SH-SY5Y (cell line): ENCODE measurements at regions not wholly inside any gene's neighbourhood (a gene's known extent, or its start where the extent isn't known, plus 50 kb on each side); places are given as distances from the start of the nearest gene placed in this dataset.

Experiments
- GATA2 ChIP-seq: IDR thresholded peaks from 2 replicates; pipeline ENCODE4 v1.6.1; 2011; ENCODE audit warnings: mild to moderate bottlenecking, low read depth, low read length
- GATA3 ChIP-seq: IDR thresholded peaks from 2 replicates; pipeline ENCODE4 v1.6.1; 2011; ENCODE audit warnings: low read depth, mild to moderate bottlenecking, low read length, moderate library complexity

DNA sequence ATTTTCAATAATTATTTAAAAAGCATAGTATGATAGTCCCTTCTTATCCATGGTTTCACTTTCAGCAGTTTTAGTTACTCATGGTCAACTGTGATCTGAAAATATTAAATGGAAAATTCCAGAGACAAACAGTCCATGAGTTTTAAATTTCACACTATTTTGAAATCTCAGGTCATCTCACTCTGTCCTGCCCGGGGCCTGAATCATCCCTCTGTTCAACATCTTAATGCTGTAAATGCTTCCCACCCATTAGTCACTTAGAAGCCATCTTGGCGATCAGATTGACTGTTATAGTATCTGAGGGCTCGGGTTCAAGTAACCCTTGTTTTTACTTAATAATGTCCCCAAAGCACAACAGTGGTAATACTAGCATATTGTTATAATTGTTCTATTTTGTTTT lies 1509.3 kb downstream of the FAM181B start:
- TF ChIP-seq GATA2 = no peak
- TF ChIP-seq GATA3 = no peak

DNA sequence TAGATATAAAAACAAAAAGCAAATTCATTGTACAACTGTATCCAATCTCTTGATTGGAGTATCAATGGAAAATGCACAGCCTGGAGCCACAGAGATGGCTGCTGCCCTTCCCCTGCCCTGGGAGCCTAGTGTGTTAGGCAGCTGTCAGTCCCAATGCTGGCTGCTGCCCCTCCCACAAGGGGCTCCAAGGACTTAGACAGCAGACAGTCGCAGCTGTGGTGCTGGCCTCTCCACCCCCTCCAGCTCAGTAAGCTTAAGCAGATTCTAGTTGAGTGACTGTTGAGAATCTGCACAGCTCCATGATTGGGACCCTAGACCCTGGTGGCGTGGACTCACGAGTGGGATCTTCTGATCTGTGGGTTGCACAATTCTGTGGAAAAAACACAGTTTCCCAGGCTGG lies 1511.2 kb downstream of the FAM181B start:
- TF ChIP-seq GATA3 (no peak), GATA2 (no peak)

DNA sequence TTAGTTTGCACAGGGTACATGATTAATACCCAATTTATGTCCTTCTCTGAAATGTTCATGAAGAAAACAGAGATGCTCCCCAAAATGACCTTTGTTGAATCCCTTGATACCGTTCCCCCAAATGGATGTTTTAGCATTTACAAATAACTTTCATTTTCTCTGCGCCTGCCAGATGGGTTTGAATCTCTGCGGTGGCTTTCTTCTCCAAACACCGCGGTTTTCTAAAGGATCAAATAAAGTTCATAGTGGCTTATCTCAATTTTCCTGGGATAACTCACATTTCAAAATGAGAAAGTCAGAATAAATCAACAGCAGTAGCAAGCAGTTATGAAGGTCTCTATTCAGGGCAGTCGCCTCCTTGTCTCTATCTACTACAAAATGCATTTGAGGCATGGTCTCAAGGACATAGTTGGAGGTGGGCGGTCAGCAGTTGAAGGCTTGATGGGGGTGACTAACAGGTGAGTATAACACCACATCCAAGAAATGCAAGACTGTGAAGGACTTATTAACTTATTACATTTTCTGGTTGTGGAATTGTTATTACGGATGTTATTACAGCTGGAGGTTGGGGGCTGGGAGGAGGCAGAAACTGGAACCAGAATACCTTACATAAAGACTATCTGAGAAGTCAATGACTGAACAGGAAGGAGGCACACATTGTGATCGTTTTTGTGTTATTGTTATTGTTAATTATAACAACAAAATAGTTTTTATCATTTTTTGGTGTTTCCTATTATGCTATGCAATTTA lies 1513.3 kb downstream of the FAM181B start:
- TF ChIP-seq GATA3 (no peak), GATA2 (no peak)

DNA sequence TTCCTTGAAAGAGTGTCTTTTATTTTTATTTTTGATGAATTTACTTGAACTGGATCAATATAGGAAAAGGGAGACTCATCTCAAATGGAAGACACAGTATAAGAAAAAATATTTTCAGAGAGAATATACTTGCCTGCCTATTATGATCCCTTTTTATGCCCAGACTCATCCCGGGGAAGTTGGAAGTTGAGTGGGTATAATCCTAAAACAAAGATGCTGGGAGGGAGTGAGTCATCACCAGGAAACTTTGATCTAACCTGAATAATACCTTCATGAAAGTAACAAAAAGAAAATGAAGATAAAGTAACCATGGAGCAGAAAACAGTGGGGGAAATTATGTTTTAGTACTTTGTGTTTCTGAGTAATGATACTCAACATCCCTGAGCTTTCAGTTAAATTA lies 1514.0 kb downstream of the FAM181B start:
- no peak for TF ChIP-seq GATA3
- TF ChIP-seq GATA2 = no peak

DNA sequence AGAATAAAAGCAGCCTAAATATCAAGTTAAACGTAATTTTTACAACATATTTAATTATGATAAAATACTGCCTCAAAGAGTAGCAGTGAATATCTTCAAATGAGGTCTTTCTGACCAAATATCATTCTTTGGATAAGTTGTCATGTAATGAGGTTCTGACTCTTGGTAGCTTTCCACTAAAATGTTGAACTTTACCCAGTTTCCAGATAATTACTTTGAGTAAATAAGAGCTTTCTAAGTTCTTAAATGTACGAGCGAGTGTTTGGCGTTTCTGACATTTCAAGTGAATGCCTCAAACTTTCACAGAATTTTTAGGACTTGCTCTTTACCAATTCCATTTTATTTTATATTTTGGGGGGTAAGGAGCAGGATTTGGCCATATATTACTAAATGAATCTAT lies 1515.2 kb downstream of the FAM181B start:
- TF ChIP-seq GATA2 (no peak), GATA3 (no peak)

DNA sequence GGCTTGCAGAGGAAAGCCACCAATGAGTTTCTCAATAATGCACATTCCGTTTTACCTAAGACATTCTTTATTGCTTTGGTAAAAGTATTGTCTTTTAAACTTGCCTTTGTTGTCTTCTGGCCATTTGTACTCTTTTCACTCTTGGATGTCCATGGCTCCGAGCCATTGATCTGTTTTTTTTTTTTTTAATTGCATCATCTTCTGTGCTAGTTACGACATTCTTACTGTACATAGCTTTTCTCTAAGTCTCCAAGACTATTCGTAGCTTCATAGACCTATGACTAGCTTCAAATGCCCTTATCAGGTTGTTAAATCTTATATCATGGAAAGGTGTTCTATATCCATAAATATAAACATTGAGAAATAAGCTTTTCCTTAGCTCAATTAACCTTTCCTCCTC lies 1522.6 kb downstream of the FAM181B start:
- TF ChIP-seq GATA2 (no peak), GATA3 (no peak)

DNA sequence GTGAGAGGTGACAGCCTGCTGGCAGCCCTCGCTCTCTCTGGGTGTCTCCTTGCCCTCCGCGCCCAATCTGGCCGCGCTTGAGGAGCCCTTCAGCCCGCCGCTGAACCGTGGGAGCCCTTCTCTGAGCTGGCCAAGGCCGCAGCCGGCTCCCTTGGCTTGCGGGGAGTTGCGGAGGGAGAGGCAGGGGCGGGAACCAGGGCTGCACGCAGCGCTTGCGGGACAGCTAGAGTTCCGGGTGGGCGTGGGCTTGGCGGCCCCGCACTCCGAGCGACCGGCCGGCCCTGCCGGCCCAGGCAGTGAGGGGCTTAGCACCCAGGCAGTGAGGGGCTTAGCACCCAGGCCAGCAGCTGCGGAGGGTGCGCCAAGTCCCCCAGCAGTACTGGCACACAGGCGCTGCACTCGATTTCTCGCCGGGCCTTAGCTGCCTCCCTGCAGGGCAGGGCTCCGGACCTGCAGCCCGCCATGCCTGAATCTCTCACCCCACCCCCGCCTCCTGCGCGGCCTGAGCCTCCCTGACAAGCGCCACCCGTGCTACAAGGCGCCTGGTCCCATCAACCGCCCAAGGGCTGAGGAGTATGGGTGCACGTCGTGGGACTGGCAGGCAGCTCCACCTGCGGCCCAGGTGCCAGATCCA lies 1526.1 kb downstream of the FAM181B start:
- TF ChIP-seq GATA3 (no peak), GATA2 (no peak)

DNA sequence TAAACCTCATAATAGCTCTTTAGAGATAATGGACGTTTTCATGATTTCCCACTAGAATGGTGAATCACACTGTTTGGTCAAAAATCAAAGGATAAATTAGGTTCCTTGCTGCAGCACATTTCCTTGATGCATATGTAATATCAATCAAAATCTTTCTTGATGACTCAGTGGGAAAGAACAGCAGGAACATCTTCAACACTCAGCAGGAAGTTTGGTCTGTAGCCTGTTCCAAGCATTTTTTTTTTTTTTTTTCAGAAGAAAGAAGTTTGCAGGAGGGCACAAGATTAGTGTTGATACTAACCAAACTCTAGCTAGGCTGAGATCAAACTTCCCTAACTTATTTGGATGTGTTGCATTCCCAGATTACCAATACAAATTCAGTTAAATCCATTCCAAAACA lies 1529.8 kb downstream of the FAM181B start:
- TF ChIP-seq GATA3 = no peak
- no peak for TF ChIP-seq GATA2

DNA sequence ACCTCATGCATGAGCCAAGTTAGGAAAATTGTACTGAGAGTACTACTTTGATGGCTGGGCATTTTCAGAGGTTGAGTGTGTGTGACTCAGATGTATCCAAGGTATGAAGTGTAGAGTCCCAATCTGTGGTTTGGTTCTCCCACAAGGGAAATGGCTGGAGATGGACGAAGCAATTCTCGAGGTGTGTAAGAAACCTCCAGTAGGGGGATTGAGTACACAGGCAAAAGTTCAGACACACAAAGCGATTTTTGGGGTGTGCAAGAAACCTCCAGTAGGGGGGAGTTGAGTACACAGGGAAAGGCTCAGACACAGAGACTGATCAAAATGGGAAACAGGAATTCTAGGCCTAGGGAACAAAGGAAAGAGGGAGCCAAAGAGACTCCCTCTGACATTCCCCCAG lies 1536.3 kb downstream of the FAM181B start:
- TF ChIP-seq GATA3 (no peak), GATA2 (no peak)

DNA sequence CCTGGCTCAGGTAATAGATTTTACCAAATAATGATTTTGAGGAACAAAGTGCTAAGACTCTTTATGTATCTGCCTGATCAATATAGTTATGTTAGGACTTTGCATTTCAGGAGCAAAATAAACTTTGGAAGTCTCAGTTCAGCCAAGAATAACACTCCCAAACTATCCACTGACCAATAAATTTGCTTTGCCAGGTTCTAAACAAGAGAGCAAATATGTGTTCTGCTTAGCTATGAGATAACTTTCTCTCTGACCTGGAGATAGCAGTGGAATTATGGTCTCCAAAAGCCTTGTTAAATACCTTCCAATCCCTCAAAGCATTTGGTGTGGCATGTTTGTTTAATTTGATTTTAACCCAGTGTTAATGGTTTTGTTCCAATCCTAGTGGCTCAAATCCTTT lies 1541.1 kb downstream of the FAM181B start:
- TF ChIP-seq GATA3 (no peak), GATA2 (no peak)

DNA sequence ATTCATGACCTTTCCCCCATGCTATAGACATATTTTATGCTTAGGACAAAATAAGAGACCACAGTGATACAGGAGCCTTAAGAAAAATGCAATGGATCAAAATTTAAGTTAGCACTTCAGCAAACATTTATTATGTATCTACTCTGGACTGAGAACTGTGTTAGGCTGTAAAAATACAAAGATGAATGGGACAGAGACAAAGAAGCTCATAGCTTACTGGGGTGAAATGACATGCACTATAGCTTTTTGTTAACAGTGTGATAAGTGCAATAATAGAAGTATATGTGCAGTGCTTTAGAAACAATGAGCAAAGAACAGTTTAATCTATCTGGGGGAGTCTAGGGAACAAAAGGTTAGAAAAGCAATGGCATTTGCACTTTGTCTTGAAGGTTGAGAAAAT lies 1543.1 kb downstream of the FAM181B start:
- TF ChIP-seq GATA2 (no peak), GATA3 (no peak)

DNA sequence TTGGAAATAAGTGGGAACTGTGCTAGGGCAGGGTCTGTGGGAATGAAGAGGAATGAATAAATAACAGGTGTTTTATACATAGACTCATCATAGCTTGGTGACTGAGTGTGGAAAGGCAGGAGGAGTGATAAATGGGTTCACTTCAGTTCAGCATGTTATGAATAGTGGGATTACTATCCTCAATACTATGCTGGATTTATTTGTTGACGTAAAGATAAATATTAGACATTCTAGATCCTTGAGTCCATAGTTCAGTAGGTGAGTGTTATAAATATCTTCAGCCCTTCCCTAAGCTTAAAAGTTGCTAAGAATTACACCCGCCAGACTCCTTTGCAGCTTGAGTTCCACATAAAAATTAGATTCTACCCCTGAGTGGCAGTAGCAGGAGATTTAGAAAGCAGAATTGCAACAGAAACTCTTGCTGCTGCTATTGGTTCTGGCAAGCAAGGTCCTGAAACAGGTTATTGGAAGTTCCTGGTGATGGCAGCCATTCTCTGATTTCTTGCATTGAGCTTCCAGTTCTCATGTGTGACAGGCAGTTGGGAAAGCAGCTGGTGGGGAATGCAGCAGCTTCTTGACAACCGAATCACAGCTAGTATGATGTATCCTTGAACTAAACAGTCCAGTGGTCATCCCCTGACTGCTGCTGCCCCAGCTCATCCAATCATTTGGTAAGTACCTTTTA lies 1558.9 kb downstream of the FAM181B start:
- TF ChIP-seq GATA3 (no peak), GATA2 (no peak)

DNA sequence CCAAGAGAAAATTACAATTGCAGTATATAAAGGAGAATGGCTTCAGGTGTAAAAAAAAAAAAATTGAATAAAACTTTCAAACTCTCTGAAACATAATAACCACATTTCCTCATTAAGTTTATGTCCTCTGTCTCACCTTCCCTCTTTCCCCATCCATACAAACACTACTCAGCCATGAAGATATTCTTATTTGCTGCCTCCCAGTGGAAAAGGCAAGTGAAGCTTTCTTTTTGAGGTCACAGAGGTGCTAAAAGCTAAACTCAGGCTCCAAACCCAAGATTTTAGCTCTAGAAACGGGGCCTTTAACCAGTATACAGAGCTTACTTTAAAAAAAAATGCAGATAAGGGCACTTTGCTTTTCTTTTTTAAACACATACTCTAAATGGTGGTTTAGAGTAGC lies 1568.5 kb downstream of the FAM181B start:
- TF ChIP-seq GATA3 (no peak), GATA2 (no peak)

DNA sequence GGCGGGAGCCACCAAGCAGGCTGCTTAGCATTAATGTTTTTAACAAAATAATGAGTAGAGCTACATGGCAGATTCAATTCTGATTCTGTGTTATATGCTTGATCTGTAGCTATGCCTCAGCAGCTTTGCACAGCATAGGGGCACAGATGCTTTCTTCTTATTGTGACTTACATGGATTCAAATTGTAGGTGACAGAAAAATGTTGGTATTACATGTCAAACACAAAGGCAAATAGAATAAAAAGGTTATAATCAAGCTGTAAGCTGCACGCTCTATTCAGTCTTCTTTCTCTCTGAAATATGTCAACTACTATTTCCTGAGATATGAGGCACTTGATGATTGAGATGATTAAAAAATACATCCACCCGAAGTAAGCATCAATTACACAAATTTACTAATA lies 1573.8 kb downstream of the FAM181B start:
- TF ChIP-seq GATA3 = no peak
- TF ChIP-seq GATA2 = no peak

DNA sequence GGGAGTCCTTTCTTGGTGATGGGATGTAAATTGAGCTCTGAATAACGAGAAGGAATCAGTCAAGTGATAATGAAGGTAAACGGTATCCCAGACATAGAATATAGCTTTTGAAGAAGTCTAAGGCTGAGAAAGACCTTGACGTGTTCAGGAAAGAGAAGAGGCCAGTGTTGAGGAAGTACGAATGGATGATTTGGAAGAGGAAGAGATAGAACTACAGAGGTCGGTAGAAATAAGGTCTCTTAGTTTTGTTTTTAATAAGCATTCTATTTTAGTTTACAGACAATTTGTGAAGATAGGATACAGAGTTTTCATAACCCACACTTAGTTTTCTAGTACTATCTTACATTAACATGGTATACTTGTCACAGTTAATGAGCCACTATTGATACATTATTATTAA lies 1598.1 kb downstream of the FAM181B start:
- TF ChIP-seq GATA2 (no peak), GATA3 (no peak)
